HG03103 (cell line): ENCODE measurements at regions not wholly inside any gene's neighbourhood (a gene's known extent, or its start where the extent isn't known, plus 50 kb on each side); places are given as distances from the start of the nearest gene placed in this dataset.
"Not testable (repeated sequence)": the region's sequence is repeated elsewhere in the genome, so short reads cannot be mapped to it uniquely, and the experiment has no call there.

Experiments used
- ATAC-seq: cut with Tn5 transposase; IDR thresholded peaks from one replicate; pipeline ENCODE4 v1.9.1; 2021; ENCODE audit warnings: low read depth; ENCODE audit not compliant: unreplicated experiment

GRCh38 chr2:95682889-95683517 lies 91.2 kb downstream of the TRIM43 start:
- not testable (repeated sequence) for ATAC-seq

GRCh38 chr2:95685513-95685912 lies 93.7 kb downstream of the TRIM43 start:
- ATAC-seq = no peak

GRCh38 chr2:95686056-95686825 lies 94.4 kb downstream of the TRIM43 start:
- ATAC-seq = not testable (repeated sequence)

GRCh38 chr2:95687852-95688251 lies 96.1 kb downstream of the TRIM43 start:
- not testable (repeated sequence) for ATAC-seq

GRCh38 chr2:95691210-95691609 lies 99.4 kb downstream of the TRIM43 start:
- ATAC-seq = not testable (repeated sequence)

- not testable (repeated sequence) for ATAC-seq
These were observed 101.5 kb downstream of the TRIM43 start for GRCh38 chr2:95693071-95693846.

GRCh38 chr2:95695613-95696012 lies 103.8 kb downstream of the TRIM43 start:
- no peak for ATAC-seq

- ATAC-seq = no peak
These were observed 106.3 kb downstream of the TRIM43 start for GRCh38 chr2:95698146-95698545.

GRCh38 chr2:95699201-95700184 lies 107.7 kb downstream of the TRIM43 start:
- not testable (repeated sequence) for ATAC-seq

- ATAC-seq = no peak
These were observed 108.7 kb downstream of the TRIM43 start for GRCh38 chr2:95700519-95700918.

GRCh38 chr2:95702471-95702870 lies 110.7 kb downstream of the TRIM43 start:
- no peak for ATAC-seq

- ATAC-seq = not testable (repeated sequence)
These were observed 115.4 kb downstream of the TRIM43 start for GRCh38 chr2:95707161-95707560.

GRCh38 chr2:95707837-95708236 lies 116.0 kb downstream of the TRIM43 start:
- no peak for ATAC-seq

- no peak for ATAC-seq
These were observed 118.0 kb downstream of the TRIM43 start for GRCh38 chr2:95709831-95710230.

GRCh38 chr2:95713470-95714177 lies 121.8 kb downstream of the TRIM43 start:
- ATAC-seq = not testable (repeated sequence)

GRCh38 chr2:95714398-95714797 lies 122.6 kb downstream of the TRIM43 start:
- ATAC-seq = not testable (repeated sequence)

- no peak for ATAC-seq
These were observed 127.8 kb downstream of the TRIM43 start for GRCh38 chr2:95719473-95720060.

GRCh38 chr2:95721726-95722125 lies 129.9 kb downstream of the TRIM43 start:
- no peak for ATAC-seq

- ATAC-seq = no peak
These were observed 130.4 kb downstream of the TRIM43 start for GRCh38 chr2:95722131-95722697.
